H1 (cell line): ENCODE measurements at regions not wholly inside any gene's neighbourhood (a gene's known extent, or its start where the extent isn't known, plus 50 kb on each side); places are given as distances from the start of the nearest gene placed in this dataset.

ENCODE experiments used
- CTCF ChIA-PET: fragments of 300-600 bp; sonication (Branson Sonifier 250); formaldehyde crosslinking; loops from one replicate; lab custom pipeline; 2021; ENCODE audit not compliant: partially characterized antibody; lab: Charles Lee
- POLR2A ChIA-PET: fragments of 300-600 bp; sonication (Branson Sonifier 250); formaldehyde crosslinking; loops from one replicate; lab custom pipeline; 2021; ENCODE audit warnings: inconsistent platforms; ENCODE audit not compliant: partially characterized antibody; lab: Charles Lee
- DNase-seq, 2 experiments: peaks; one replicate each; pipeline versions ENCODE4 v3.0.0 to v3.0.0-alpha.2; 2010 to 2022; ENCODE audit warnings: low spot score in 2 of 2, low read depth in 1 of 2, mixed read lengths in 1 of 2
- FAIRE-seq: peaks from 2 replicates; lab custom pipeline; 2011; peaks lifted over from hg19 to GRCh38; lab: Jason Lieb, UNC
- H2AFZ ChIP-seq: 2 replicates; pipeline ENCODE4 v1.8.1; 2012; ENCODE audit warnings: low read length, inconsistent platforms
- H2AK5ac ChIP-seq: 2 replicates; pipeline ENCODE4 v1.6.1; 2013; ENCODE audit warnings: low read depth, low read length
- H2BK120ac ChIP-seq: replicated peaks from 2 replicates; pipeline ENCODE3; 2013; ENCODE audit warnings: low read depth, low read length, inconsistent platforms
- H2BK12ac ChIP-seq: 2 replicates; pipeline ENCODE4 v1.6.1; 2013; ENCODE audit warnings: low read depth, low read length
- H2BK15ac ChIP-seq: 2 replicates; pipeline ENCODE4 v1.6.1; 2013; ENCODE audit warnings: low read length
- H2BK20ac ChIP-seq: 2 replicates; pipeline ENCODE4 v1.6.1; 2013; ENCODE audit warnings: low read length
- H2BK5ac ChIP-seq: 2 replicates; pipeline ENCODE4 v1.6.1; 2013; ENCODE audit warnings: low read depth, low read length
- H3K14ac ChIP-seq: 2 replicates; pipeline ENCODE4 v1.6.1; 2013; ENCODE audit warnings: inconsistent platforms; ENCODE audit not compliant: insufficient read length
- H3K18ac ChIP-seq: 2 replicates; pipeline ENCODE4 v1.6.1; 2013; ENCODE audit warnings: low read length; ENCODE audit errors: extremely low read depth
- H3K23ac ChIP-seq: 2 replicates; pipeline ENCODE4 v1.6.1; 2013; ENCODE audit warnings: inconsistent platforms; ENCODE audit not compliant: insufficient read length
- H3K23me2 ChIP-seq: 2 replicates; pipeline ENCODE4 v1.6.1; 2013; ENCODE audit warnings: low read depth, low read length
- H3K27ac ChIP-seq: 2 replicates; pipeline ENCODE4 v1.6.1; 2011; ENCODE audit warnings: low read depth, low read length, inconsistent platforms
- H3K27me3 ChIP-seq, 4 experiments: replicated peaks in 1 of 4; 1 replicate in 1 of 4; 2 replicates in 3 of 4; pipeline versions ENCODE4 v1.6.1 to v1.8.1; 2011 to 2013; ENCODE audit warnings: low read length in 3 of 4, mild to moderate bottlenecking in 3 of 4, inconsistent platforms in 2 of 4, mixed read lengths in 2 of 4, moderate library complexity in 1 of 4; ENCODE audit not compliant: control insufficient read depth in 3 of 4, insufficient read depth in 3 of 4; ENCODE audit errors: extremely low read depth in 1 of 4
- H3K36me3 ChIP-seq, 4 experiments: 2 replicates each; pipeline versions ENCODE4 v1.6.1 to v1.8.1; 2011 to 2013; ENCODE audit warnings: mild to moderate bottlenecking in 4 of 4, low read length in 3 of 4, moderate library complexity in 2 of 4, control low read depth in 1 of 4, inconsistent platforms in 1 of 4; ENCODE audit not compliant: insufficient read depth in 4 of 4, control insufficient read depth in 2 of 4
- H3K4ac ChIP-seq: replicated peaks from 2 replicates; pipeline ENCODE3; 2013; ENCODE audit warnings: low read length, low read depth, mixed read lengths, inconsistent platforms; ENCODE audit not compliant: insufficient read length
- H3K4me1 ChIP-seq, 4 experiments: replicated peaks in 1 of 4; 1 replicate in 1 of 4; 2 replicates in 3 of 4; pipeline versions ENCODE4 v1.6.1 to v1.8.1; 2011 to 2013; ENCODE audit warnings: low read length in 3 of 4, inconsistent platforms in 2 of 4, mixed read lengths in 1 of 4; ENCODE audit not compliant: insufficient read depth in 4 of 4, control insufficient read depth in 3 of 4
- H3K4me2 ChIP-seq, 2 experiments: 2 replicates each; pipeline versions ENCODE4 v1.6.1 to v1.8.1; 2011 to 2013; ENCODE audit warnings: low read depth in 2 of 2, low read length in 2 of 2, control low read depth in 1 of 2, inconsistent platforms in 1 of 2, mild to moderate bottlenecking in 1 of 2; ENCODE audit not compliant: insufficient read depth in 1 of 2
- H3K4me3 ChIP-seq, 4 experiments: fragments of 200-600, 300-600 bp in 1 of 4; sonication (generic), shearing (Covaris generic), sonication (Bioruptor Twin) in 1 of 4; 2 replicates each; pipeline versions ENCODE4 v1.5.1 to v1.8.1; 2011 to 2016; ENCODE audit warnings: low read length in 4 of 4, low read depth in 3 of 4, control low read depth in 2 of 4, inconsistent platforms in 2 of 4, mild to moderate bottlenecking in 2 of 4, mixed read lengths in 1 of 4, moderate library complexity in 1 of 4; ENCODE audit not compliant: insufficient read depth in 2 of 4; ENCODE audit errors: extremely low read depth in 1 of 4
- H3K56ac ChIP-seq: replicated peaks from 2 replicates; pipeline ENCODE3; 2013; ENCODE audit warnings: low read depth, mild to moderate bottlenecking, mixed read lengths, low read length, inconsistent platforms; ENCODE audit not compliant: insufficient read length
- H3K79me1 ChIP-seq: 2 replicates; pipeline ENCODE4 v1.6.1; 2013; ENCODE audit warnings: low read depth, low read length, control low read depth
- H3K79me2 ChIP-seq, 2 experiments: 2 replicates each; pipeline versions ENCODE4 v1.6.1 to v1.8.1; 2012 to 2013; ENCODE audit warnings: low read length in 2 of 2, mild to moderate bottlenecking in 2 of 2, inconsistent platforms in 1 of 2; ENCODE audit not compliant: insufficient read depth in 2 of 2, control insufficient read depth in 1 of 2
- H3K9ac ChIP-seq, 4 experiments: replicated peaks in 1 of 4; 1 replicate in 1 of 4; 2 replicates in 3 of 4; pipeline versions ENCODE4 v1.6.1 to v1.8.1; 2011 to 2013; ENCODE audit warnings: low read depth in 3 of 4, low read length in 3 of 4, control low read depth in 2 of 4, mild to moderate bottlenecking in 2 of 4, moderate library complexity in 2 of 4, inconsistent platforms in 1 of 4; ENCODE audit errors: extremely low read depth in 1 of 4
- H3K9me3 ChIP-seq, 2 experiments: 2 replicates each; pipeline versions ENCODE4 v1.6.1 to v1.8.1; 2012 to 2013; ENCODE audit warnings: mild to moderate bottlenecking in 2 of 2, moderate library complexity in 2 of 2, control low read depth in 1 of 2, inconsistent platforms in 1 of 2, low read depth in 1 of 2, low read length in 1 of 2, mixed read lengths in 1 of 2; ENCODE audit not compliant: insufficient read depth in 2 of 2
- H4K20me1 ChIP-seq, 2 experiments: replicated peaks in 1 of 2; 2 replicates each; pipeline versions ENCODE3 to v1.8.1; 2011 to 2013; ENCODE audit warnings: inconsistent platforms in 2 of 2, low read length in 2 of 2, mild to moderate bottlenecking in 1 of 2; ENCODE audit not compliant: insufficient read depth in 2 of 2, control insufficient read depth in 1 of 2
- H4K5ac ChIP-seq: 2 replicates; pipeline ENCODE4 v1.6.1; 2013; ENCODE audit warnings: low read length, low read depth, mixed read lengths, inconsistent platforms; ENCODE audit not compliant: insufficient read length
- H4K8ac ChIP-seq: 2 replicates; pipeline ENCODE4 v1.8.0; 2013; ENCODE audit warnings: mild to moderate bottlenecking, moderate library complexity, low read length, inconsistent platforms; ENCODE audit not compliant: insufficient read depth; ENCODE audit errors: extremely low read depth
- H4K91ac ChIP-seq: replicated peaks from 2 replicates; pipeline ENCODE3; 2013; ENCODE audit warnings: low read length, mixed read lengths, inconsistent platforms; ENCODE audit not compliant: insufficient read length
- JUN ChIP-seq: IDR thresholded peaks from 2 replicates; pipeline ENCODE4 v1.6.1; 2011; ENCODE audit warnings: low read depth, mild to moderate bottlenecking, improper control_type of control experiment, low read length
- KDM1A ChIP-seq: fragments of 200-600, 300-600 bp; sonication (generic); IDR thresholded peaks from 2 replicates; pipeline ENCODE4 v1.7.1; 2016; ENCODE audit warnings: mild to moderate bottlenecking, low read length, borderline replicate concordance
- TCF12 ChIP-seq: IDR thresholded peaks from 2 replicates; pipeline ENCODE4 v1.6.1; 2011; ENCODE audit warnings: low read depth, mild to moderate bottlenecking, low read length
- WGBS, 2 experiments: shearing (Covaris generic) in 1 of 2; methylation state at CpG; one replicate each; pipeline versions ENCODE4 v1.1.6 to v1.1.7; 2013 to 2015; ENCODE audit warnings: low lambda C conversion rate in 2 of 2, mixed read lengths in 2 of 2, inconsistent platforms in 1 of 2, low coverage in 1 of 2, missing lambda C conversion rate in 1 of 2; ENCODE audit not compliant: insufficient replicate concordance in 2 of 2, insufficient coverage in 1 of 2, insufficient read length in 1 of 2; ENCODE audit errors: extremely low coverage in 1 of 2, missing lambda C conversion rate in 1 of 2; 5-methylcytosine and 5-hydroxymethylcytosine counted together

DNA sequence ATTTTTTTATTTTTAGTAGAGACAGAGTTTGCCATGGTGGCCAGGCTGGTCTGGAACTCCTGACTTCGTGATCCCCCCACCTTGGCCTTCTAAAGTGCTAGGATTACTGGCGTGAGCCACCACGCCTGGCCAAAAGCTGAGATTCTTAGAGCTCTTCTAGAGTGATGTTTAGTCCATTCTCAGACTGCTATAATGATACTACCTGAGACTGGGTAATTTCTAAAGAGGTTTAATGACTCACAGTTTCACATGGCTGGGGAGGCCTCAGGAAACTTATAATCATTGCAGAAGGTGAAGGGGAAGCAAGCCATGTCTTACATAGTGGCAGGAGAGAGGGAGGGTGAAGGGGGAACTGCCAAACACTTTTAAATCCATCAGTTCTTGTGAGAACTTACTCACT lies 1804.9 kb upstream of the LRRTM1 start:
- no peak overlapping the region for H2BK120ac ChIP-seq
- DNase-seq (no peak), FAIRE-seq (no peak)
- no peak overlapping the region for H2BK20ac ChIP-seq
- no peaks in the 10 kb centered on the region for H3K79me1 ChIP-seq
- ChIA-PET POLR2A (no interaction called here), CTCF (no interaction called here)
- H3K4ac ChIP-seq, result no peak overlapping the region
- H3K14ac ChIP-seq, result no peak overlapping the region
- H4K5ac ChIP-seq, result no peak overlapping the region
- H3K4me1 ChIP-seq, result no peaks in the 10 kb centered on the region
- H2AK5ac ChIP-seq, result no peak overlapping the region
- H3K79me2 ChIP-seq, result no peaks in the 10 kb centered on the region
- no peaks in the 10 kb centered on the region for H3K27me3 ChIP-seq
- no peak overlapping the region for H2BK5ac ChIP-seq
- WGBS, 2 experiments, result 91% methylated on average over 3 of the region's 3 CpGs; no CpG with 5 or more reads in 1 of the 2 experiments
- no peaks in the 10 kb centered on the region for H4K20me1 ChIP-seq
- peaks cover 0 to 3% of the 10 kb centered on the region in 2 experiments; a peak in 1 of 4 replicates for H3K9me3 ChIP-seq
- no peak overlapping the region for H3K18ac ChIP-seq
- H3K23me2 ChIP-seq, result no peaks in the 10 kb centered on the region
- H3K9ac ChIP-seq, result no peak overlapping the region
- no peak overlapping the region for H3K4me3 ChIP-seq
- H2AFZ ChIP-seq, result no peak overlapping the region
- no peak overlapping the region for H3K4me2 ChIP-seq
- H3K56ac ChIP-seq, result no peak overlapping the region
- H3K23ac ChIP-seq, result no peak overlapping the region
- H4K8ac ChIP-seq, result no peak overlapping the region
- no peak overlapping the region for H2BK15ac ChIP-seq
- no peak overlapping the region for H2BK12ac ChIP-seq
- no peak overlapping the region for H4K91ac ChIP-seq
- no peak overlapping the region for H3K27ac ChIP-seq
- H3K36me3 ChIP-seq, result no peaks in the 10 kb centered on the region
- no peak for TF ChIP-seq KDM1A
- TF ChIP-seq TCF12, result no peak
- no peak for TF ChIP-seq JUN
